Tibial nerve (tissue), 4 donors: ENCODE measurements at regions not wholly inside any gene's neighbourhood (a gene's known extent, or its start where the extent isn't known, plus 50 kb on each side); places are given as distances from the start of the nearest gene placed in this dataset.

ENCODE experiments used
- CTCF ChIP-seq, 5 experiments: fragments of 200-600 bp in 3 of 5; fragments of 450-650 bp in 2 of 5; sonication (generic) in 3 of 5; IDR thresholded peaks; one replicate each; pipeline ENCODE4 v1.5.1; 2016 to 2019; ENCODE audit warnings: antibody characterized with exemption in 5 of 5, mild to moderate bottlenecking in 3 of 5, moderate library complexity in 2 of 5
- EP300 ChIP-seq, 2 donors: sonication (generic); formaldehyde crosslinking; IDR thresholded peaks; one replicate each; pipeline ENCODE4 v1.6.1; 2017; ENCODE audit warnings: antibody characterized with exemption in 2 of 2, mild to moderate bottlenecking in 1 of 2

GRCh38 chr13:34583181-34583580 is 358.9 kb upstream of the NBEA start:
- TF ChIP-seq CTCF (IDR thresholded peaks at IDR 0.05) (no peak), EP300 (IDR thresholded peaks at IDR 0.05) (no peak)
